ENCODE measurements at regions not wholly inside any gene's neighbourhood (a gene's known extent, or its start where the extent isn't known, plus 50 kb on each side); places are given as distances from the start of the nearest gene placed in this dataset.

- no peak for DNase-seq
Observed at GRCh38 chr18:42561521-42561920, 554.0 kb downstream of the RIT2 start.

GRCh38 chr18:42563995-42564394, 551.5 kb downstream of the RIT2 start:
- no peak for DNase-seq

GRCh38 chr18:42564761-42565160, 550.7 kb downstream of the RIT2 start:
- no peak for DNase-seq

- DNase-seq = no peak
Observed at GRCh38 chr18:42568773-42569172, 546.7 kb downstream of the RIT2 start.

GRCh38 chr18:42574871-42575270, 540.6 kb downstream of the RIT2 start:
- no peak for DNase-seq

- DNase-seq = no peak
Observed at GRCh38 chr18:42576124-42576523, 539.4 kb downstream of the RIT2 start.

- DNase-seq = no peak
Observed at GRCh38 chr18:42578792-42579191, 536.7 kb downstream of the RIT2 start.

GRCh38 chr18:42582266-42582665, 533.2 kb downstream of the RIT2 start:
- DNase-seq = no peak

GRCh38 chr18:42583283-42583731, 532.2 kb downstream of the RIT2 start:
- DNase-seq = no peak

GRCh38 chr18:42586601-42587000, 528.9 kb downstream of the RIT2 start:
- no peak for DNase-seq

GRCh38 chr18:42588786-42589185, 526.7 kb downstream of the RIT2 start:
- no peak for DNase-seq

- no peak for DNase-seq
Observed at GRCh38 chr18:42604820-42605219, 510.7 kb downstream of the RIT2 start.

- no peak for DNase-seq
Observed at GRCh38 chr18:42606886-42607495, 508.5 kb downstream of the RIT2 start.

- no peak for DNase-seq
Observed at GRCh38 chr18:42611134-42611533, 504.4 kb downstream of the RIT2 start.

- no peak for DNase-seq
Observed at GRCh38 chr18:42614619-42615293, 500.7 kb downstream of the RIT2 start.

GRCh38 chr18:42617221-42617620, 498.3 kb downstream of the RIT2 start:
- DNase-seq = no peak

GRCh38 chr18:42619771-42620170, 495.7 kb downstream of the RIT2 start:
- no peak for DNase-seq

GRCh38 chr18:42620657-42621056, 494.8 kb downstream of the RIT2 start:
- no peak for DNase-seq

- DNase-seq = no peak
Observed at GRCh38 chr18:42623935-42624334, 491.6 kb downstream of the RIT2 start.

GRCh38 chr18:42632801-42633200, 482.7 kb downstream of the RIT2 start:
- DNase-seq = no peak

- DNase-seq = no peak
Observed at GRCh38 chr18:42635378-42636048, 480.0 kb downstream of the RIT2 start.

- DNase-seq = no peak
Observed at GRCh38 chr18:42636309-42636708, 479.2 kb downstream of the RIT2 start.

GRCh38 chr18:42640160-42640559, 475.3 kb downstream of the RIT2 start:
- no peak for DNase-seq

- DNase-seq = no peak
Observed at GRCh38 chr18:42641996-42642395, 473.5 kb downstream of the RIT2 start.
